COLO668 (cell line): ENCODE measurements at regions not wholly inside any gene's neighbourhood (a gene's known extent, or its start where the extent isn't known, plus 50 kb on each side); places are given as distances from the start of the nearest gene placed in this dataset.
"Not testable (repeated sequence)": the region's sequence is repeated elsewhere in the genome, so short reads cannot be mapped to it uniquely, and the experiment has no call there.

Experiments used
- DNase-seq: peaks from one replicate; lab custom pipeline; 2025; ENCODE audit not compliant: unreplicated experiment; lab: John Stamatoyannopoulos, UW

- DNase-seq, result no peak
Measured at GRCh38 chr21:23822760-23823159, 1784.5 kb downstream of the MRPL39 start.

- DNase-seq, result no peak
Measured at GRCh38 chr21:23817337-23817736, 1789.9 kb downstream of the MRPL39 start.

DNA sequence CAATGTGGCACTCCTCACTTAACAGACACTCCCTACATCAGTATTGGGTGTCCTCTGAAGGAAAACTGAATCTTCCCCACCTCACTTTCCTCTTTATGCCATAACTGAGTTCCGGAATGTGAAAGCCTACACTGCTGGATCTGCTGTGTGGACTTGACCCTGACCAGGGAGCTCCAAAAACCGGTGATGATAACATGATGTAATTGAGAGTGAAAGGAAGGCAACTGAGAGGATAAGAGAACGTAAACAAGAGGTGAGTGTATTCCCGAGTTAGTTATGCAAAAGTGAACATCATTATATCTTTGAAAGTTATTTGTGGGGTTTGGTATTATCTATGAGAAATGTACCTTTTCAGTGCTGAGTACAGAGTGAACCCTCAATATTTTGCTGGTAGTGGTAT lies 1794.8 kb downstream of the MRPL39 start:
- DNase-seq, result no peak

GRCh38 chr21:23811805-23812204 lies 1795.5 kb downstream of the MRPL39 start:
- no peak for DNase-seq

DNA sequence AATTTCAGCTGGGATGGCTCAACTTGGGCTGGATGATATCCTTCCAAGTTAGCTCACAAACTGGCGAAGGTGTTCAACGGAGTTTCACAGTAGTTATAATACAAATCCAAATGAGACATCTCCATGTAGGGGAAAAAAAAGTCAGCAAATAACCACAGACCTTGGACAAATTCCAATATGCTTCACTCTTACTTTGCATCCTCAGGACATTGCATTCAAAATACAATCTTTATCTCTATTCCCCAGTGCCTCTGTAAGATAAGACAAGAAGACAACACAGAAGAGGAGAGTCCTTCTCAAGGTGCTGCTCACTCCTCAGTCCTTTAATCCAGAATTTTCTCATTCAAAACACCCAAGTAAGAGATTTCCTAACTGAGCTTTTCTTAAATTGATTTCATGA lies 1797.7 kb downstream of the MRPL39 start:
- no peak for DNase-seq

DNA sequence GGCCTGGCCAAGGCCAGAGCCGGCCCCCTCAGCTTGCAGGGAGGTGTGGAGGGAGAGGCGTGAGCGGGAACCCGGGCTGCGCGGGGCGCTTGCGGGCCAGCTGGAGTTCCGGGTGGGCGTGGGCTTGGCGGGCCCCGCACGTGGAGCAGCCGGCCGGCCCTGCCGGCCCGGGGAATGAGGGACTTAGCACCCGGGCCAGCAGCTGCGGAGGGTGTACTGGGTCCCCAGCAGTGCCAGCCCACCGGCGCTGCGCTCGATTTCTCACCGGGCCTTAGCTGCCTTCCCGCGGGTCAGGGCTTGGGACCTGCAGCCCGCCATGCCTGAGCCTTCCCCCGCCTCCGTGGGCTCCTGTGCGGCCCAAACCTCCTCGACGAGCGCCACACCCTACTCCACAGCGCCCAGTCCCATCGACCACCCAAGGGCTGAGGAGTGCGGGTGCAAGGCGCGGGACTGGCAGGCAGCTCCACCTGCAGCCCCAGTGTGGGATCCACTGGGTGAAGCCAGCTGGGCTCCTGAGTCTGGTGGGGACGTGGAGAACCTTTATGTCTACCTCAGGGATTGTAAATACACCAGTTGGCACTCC lies 1800.2 kb downstream of the MRPL39 start:
- not testable (repeated sequence) for DNase-seq

DNA sequence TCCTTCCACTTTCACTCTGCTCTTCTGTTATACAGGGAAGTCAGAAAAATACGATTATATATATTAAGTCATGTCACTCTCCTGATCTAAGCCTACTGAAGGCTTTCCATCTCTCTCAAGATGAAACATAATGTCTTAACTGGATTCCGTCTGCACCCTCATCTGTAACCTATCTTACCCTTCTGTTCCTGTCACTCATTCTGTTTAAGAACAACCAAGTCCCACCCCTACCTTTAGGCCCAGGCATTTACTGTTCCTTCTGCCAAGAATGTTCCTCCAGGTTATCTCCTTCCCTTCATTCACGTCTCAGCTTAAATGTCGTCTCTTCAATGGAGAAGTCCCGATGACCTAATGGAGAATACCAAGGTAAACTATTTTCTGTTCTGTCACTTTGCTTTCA lies 1802.4 kb downstream of the MRPL39 start:
- DNase-seq, result no peak

GRCh38 chr21:23801292-23801691 lies 1806.0 kb downstream of the MRPL39 start:
- DNase-seq, result no peak

DNA sequence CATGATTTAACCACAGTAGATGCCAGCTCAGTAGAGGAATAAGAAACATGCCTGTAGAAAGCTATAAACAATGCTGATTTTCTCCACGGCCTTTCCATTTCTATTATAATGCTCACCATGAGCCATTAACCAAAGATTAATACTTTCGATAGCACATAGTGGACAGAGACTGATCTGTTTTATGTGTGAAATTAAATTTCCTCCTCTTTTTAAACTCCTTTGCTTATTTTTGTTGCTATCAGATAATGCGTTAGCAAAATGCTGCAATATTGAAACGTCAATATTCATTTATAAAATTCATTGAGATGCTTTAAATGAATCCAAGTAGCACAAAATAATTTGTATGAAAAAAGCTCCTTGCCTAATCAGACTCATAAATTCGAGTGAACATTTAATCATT lies 1807.9 kb downstream of the MRPL39 start:
- no peak for DNase-seq

DNA sequence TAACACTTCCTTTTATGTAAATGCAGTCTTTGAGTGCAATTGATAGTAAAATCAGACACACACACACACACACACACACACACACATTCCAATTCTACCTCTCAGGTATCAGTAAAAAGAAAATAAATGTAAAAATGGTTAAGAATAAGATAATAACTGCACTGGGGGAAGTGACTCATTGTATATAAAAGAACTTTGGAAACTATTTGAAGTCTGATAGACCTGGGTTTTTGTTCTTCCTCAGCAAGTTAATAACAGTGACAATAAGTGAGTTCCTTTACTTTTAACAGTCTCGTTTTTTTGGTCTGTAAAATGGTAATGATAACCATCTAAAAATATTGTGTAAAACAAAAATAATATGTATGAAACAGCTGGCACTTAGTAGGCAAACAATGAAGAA lies 1815.0 kb downstream of the MRPL39 start:
- no peak for DNase-seq

DNA sequence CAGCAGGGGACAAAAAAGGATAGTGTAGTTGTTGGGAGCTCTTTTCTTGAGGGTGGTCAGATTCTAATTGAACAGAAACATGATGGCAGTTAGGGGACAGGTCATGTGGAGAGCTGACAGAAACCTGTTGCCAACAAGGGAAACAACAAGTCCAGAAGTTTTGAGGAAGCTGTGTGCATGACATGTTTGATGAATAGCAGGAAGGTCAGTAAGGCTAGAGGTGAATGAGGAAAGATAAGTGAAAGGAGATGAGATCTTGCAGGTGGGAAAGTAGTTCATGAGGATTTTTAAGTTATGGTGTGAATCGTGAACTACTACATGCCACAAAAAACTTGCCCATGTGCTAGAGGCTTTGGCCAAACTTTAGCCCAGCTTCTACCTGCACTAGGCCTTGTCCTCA lies 1817.4 kb downstream of the MRPL39 start:
- no peak for DNase-seq

DNA sequence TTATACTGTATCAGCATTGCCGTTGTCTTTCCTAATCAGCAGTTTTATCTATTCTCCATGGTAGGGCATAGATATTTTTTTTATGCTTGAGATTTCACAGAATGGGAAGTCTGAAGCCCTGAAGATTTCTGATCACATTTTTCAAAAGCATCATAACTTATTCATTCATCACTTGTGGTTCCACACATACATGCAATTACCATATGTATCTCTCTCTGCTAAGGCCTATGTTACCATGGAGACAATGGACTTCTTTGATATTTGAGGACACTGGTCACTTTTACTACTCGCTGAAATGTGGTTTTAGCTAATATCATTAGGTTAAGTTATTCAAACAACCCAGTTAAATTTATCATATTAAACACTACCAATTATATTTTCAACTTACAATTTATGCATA lies 1827.0 kb downstream of the MRPL39 start:
- DNase-seq, result no peak

- DNase-seq, result no peak
Measured at GRCh38 chr21:23743821-23744220, 1863.5 kb downstream of the MRPL39 start.

- no peak for DNase-seq
Measured at GRCh38 chr21:23740463-23740862, 1866.8 kb downstream of the MRPL39 start.

DNA sequence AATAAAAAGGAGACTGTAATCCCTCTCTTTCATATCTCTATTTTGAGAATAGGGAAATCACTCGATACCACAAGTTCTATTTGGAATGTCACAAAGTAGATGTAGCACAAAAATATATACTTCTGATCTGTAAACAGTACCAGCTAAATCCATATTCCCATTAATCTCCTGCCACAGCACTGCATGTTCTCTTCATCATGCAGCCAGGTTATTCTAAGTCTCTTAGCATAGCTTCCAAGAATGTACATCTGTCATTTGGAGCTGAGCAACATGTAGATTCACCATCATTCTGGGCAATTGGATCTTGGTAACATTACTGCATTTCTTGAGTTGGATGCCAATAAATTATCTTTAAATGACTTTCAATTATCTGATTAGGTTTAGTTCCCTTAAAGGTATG lies 1874.5 kb downstream of the MRPL39 start:
- DNase-seq, result no peak

DNA sequence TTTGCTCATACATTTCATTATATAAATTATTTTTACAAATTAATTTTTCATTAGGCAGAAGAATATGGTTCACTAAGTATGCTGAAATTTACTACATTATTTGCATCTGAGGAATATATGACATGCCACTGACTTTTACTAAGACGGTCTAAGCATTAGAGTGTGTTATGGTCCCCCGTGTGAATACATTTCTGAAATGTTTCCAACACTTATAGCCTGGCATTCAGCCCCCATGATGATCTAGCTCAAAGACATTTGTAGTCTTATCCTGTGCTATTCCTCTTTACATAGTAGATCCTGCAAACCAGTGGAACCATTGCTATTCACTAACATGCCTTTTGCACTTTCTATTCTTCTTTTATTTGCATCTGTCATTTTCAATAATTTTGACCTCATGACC lies 1878.0 kb downstream of the MRPL39 start:
- no peak for DNase-seq

DNA sequence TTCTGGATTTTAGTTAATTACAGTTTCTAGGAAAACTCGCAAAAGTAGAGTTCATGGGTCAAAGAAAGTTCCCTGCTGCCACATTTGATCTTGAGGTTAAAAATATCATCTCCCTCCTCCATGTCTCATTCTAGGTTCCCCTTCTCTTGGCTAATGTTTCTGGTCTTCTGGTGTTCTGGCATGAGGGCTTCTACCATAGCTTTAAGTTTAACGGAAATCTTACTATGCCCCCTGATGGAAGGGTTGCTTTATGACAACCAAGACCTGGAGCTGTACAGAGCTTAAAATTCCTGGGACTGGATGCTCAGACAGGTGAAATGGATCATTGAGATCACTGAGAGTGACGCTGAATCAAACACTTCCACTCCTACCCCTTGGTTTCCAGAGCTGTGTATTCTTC lies 1881.7 kb downstream of the MRPL39 start:
- DNase-seq, result no peak

DNA sequence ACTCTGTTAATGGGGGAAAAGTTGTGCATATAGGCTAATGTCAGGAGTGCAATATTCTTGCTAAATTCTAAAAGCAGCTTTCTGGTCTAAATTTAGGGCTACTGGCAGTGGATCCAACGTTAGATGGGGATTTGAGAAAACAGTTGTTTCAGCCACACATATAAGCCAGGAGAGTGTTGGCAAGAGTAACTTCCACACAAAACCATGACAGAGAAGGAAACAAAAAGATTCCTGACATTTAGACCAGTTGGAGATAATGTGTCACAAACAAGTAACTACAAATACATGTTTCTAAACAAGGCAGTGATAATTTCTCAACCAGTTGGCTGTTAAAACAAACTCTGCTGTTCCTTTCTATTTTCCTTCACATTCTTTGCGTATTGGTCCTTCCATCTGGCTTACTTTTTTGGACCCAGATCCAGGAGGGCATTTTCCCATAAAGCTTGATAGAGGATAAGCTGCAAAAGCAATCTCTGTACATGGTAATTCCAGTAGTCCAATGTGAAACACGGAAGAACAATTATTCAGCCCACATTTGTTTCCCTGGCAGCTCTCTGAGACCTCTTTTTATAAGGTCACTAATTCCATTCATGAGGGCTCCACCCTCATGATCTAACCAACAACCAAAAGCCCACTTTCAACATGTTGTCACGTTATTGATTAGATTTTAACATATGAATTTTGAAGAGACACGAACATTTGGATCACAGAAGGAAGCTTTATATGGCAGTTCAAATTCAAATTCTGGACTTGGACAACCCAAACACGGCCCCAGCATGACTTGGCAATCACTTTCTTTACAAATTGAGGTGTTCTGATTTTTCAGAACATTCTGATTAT lies 1888.6 kb downstream of the MRPL39 start:
- no peak for DNase-seq

DNA sequence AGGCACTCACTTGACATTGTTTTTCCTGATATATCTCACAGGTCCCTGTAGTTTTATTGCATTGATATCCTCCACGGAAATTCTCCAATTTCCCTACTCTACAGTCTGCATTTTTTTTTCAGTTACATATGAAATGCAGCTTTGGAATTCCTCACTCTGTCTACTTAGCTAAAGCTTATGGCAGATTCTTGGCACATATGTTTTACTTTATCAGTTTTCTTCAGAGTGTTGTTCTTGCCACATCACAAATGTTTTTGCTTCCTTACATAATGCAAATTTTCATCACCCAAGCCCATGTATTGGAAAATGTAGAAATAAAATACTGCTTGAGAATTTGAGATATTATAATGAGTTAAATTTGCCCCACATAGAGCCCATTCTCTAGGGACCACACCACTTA lies 1895.1 kb downstream of the MRPL39 start:
- DNase-seq, result no peak

- no peak for DNase-seq
Measured at GRCh38 chr21:23706431-23706830, 1900.8 kb downstream of the MRPL39 start.

GRCh38 chr21:23699402-23699801 lies 1907.9 kb downstream of the MRPL39 start:
- no peak for DNase-seq

DNA sequence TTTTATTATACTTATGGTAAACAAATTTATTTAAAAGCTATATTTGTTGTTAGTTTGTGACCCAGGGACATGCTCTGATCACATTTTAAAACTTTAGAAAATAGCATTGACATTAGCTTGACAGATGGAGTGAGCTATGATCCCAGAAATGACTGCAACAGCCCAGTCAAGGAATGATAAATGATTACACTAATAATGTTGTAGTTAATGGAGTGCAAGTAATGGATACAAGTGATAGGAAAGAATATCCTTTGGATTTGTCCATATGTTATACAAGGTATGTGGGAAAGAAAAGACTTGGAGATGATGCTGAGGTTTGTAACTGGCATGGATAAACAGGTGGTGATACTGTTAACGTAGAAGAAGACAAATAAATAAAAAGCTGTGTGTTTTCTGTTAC lies 1908.7 kb downstream of the MRPL39 start:
- DNase-seq, result no peak

- no peak for DNase-seq
Measured at GRCh38 chr21:23695443-23695842, 1911.8 kb downstream of the MRPL39 start.
